ENCODE measurements at regions not wholly inside any gene's neighbourhood (a gene's known extent, or its start where the extent isn't known, plus 50 kb on each side); places are given as distances from the start of the nearest gene placed in this dataset.

DNA sequence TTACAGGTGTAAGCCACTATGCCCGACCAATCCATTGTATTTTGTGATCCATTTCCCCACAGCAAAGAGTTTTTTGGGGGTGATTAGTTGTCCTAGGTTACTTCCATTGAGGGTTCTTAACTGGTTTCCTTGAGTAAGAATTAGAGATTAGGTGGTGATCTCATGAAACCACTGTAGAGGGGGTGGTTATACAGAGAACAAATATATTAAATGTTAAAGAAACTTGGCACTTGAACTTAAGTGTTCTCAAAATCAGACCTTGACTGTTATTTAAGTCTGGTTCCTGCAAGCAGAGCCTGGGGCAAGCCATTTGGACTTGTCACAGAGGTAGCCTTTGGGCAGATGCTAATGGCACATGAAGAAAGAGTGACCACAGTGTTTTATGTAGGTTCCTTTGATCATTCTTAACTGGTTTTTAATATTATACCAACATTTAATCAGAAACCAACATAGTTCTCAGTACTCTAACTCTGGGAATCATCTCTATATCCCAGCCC is 288.5 kb downstream of the SOX4 start:
- ChIA-PET CTCF (no interaction called here), POLR2A (no interaction called here)
- Histone ChIP-seq H3K4me3 (ENCODE audit: low read depth in 2 of 2, low read length in 2 of 2) (no peak overlapping the region), H3K4me1 (ENCODE audit: control insufficient read depth, insufficient read depth, low read length) (no peaks in the 10 kb centered on the region), H3K27ac (ENCODE audit: low read length) (no peak overlapping the region), H3K36me3 (ENCODE audit: control insufficient read depth, insufficient read depth, low read length) (no peaks in the 10 kb centered on the region), H3K9me3 (ENCODE audit: control insufficient read depth, insufficient read depth, low read depth, low read length) (no peaks in the 10 kb centered on the region), H3K27me3 (ENCODE audit: control insufficient read depth, insufficient read depth, low read length) (no peaks in the 10 kb centered on the region)
- no peak for TF ChIP-seq POLR2AphosphoS5 (IDR thresholded peaks at IDR 0.05; ENCODE audit: low read depth, low read length)
- BruUV-seq (replicated peaks), result no TSS peak
- in situ Hi-C loops (cut with HindIII; ENCODE audit: low pct_unique_long_range_greater_than_20kb, low sequenced_read_pairs) (no loop called here), intact Hi-C loops (cut with micrococcal nuclease; ENCODE audit: unreplicated experiment) (no loop called here)
- no peak for ATAC-seq
- DNase-seq (ENCODE audit: low read depth, low spot score), result no peak

DNA sequence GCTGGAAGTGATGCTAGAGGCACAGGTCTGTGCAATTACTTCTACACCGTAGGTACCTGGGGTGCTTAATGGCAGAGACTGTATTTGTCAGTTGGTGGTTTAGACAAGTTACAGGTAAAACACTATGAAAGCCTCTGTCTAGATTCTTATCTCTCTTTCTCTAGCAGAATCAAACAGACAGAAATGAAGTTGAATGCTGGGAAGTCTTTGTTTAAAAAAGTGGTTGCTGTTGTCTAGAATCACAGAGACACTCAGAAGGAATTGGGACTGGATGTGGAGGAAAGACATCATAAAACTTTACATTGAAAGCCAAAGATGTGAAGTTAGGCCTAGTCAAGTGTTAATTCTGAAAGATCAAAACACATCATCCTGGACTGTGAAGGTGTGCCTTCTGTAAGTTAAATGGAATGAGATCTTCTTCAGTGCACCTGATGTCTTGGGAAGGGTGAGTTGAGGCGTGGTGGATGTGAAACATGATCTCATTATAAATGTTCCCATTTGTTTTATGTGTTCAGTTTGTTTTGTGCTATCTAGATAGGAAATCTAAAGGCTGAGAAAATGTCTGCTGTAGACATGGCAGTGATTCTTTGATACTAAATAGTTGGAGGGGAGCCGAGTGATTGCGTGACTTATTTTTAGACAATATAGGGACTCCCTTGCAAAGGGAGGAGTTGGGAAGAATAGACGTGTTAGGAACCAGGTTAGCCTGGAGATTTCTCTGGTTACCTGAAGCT is 290.2 kb downstream of the SOX4 start:
- TF ChIP-seq, protein P1, sequence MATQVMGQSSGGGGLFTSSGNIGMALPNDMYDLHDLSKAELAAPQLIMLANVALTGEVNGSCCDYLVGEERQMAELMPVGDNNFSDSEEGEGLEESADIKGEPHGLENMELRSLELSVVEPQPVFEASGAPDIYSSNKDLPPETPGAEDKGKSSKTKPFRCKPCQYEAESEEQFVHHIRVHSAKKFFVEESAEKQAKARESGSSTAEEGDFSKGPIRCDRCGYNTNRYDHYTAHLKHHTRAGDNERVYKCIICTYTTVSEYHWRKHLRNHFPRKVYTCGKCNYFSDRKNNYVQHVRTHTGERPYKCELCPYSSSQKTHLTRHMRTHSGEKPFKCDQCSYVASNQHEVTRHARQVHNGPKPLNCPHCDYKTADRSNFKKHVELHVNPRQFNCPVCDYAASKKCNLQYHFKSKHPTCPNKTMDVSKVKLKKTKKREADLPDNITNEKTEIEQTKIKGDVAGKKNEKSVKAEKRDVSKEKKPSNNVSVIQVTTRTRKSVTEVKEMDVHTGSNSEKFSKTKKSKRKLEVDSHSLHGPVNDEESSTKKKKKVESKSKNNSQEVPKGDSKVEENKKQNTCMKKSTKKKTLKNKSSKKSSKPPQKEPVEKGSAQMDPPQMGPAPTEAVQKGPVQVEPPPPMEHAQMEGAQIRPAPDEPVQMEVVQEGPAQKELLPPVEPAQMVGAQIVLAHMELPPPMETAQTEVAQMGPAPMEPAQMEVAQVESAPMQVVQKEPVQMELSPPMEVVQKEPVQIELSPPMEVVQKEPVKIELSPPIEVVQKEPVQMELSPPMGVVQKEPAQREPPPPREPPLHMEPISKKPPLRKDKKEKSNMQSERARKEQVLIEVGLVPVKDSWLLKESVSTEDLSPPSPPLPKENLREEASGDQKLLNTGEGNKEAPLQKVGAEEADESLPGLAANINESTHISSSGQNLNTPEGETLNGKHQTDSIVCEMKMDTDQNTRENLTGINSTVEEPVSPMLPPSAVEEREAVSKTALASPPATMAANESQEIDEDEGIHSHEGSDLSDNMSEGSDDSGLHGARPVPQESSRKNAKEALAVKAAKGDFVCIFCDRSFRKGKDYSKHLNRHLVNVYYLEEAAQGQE (IDR thresholded peaks at IDR 0.05; ENCODE audit: insufficient read depth in 1 of 2, low read depth in 2 of 2, low read length in 1 of 2), result no peak
- TF ChIP-seq POLR2AphosphoS5 (IDR thresholded peaks at IDR 0.05; ENCODE audit: low read depth, low read length) (no peak), TCF7L2 (IDR thresholded peaks at IDR 0.05; ENCODE audit: low read depth, low read length) (no peak), SIN3A (IDR thresholded peaks at IDR 0.05; ENCODE audit: borderline replicate concordance, insufficient read depth, low read depth, low read length) (no peak)
- TF ChIP-seq, protein P2, sequence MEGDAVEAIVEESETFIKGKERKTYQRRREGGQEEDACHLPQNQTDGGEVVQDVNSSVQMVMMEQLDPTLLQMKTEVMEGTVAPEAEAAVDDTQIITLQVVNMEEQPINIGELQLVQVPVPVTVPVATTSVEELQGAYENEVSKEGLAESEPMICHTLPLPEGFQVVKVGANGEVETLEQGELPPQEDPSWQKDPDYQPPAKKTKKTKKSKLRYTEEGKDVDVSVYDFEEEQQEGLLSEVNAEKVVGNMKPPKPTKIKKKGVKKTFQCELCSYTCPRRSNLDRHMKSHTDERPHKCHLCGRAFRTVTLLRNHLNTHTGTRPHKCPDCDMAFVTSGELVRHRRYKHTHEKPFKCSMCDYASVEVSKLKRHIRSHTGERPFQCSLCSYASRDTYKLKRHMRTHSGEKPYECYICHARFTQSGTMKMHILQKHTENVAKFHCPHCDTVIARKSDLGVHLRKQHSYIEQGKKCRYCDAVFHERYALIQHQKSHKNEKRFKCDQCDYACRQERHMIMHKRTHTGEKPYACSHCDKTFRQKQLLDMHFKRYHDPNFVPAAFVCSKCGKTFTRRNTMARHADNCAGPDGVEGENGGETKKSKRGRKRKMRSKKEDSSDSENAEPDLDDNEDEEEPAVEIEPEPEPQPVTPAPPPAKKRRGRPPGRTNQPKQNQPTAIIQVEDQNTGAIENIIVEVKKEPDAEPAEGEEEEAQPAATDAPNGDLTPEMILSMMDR (IDR thresholded peaks at IDR 0.05), result no peak
- CTCF ChIA-PET, result no interaction called here
- no peaks in the 10 kb centered on the region for H3K4me1 ChIP-seq (ENCODE audit: control insufficient read depth, insufficient read depth, low read length)
- H3K27me3 ChIP-seq (ENCODE audit: control insufficient read depth, insufficient read depth, low read length), result no peaks in the 10 kb centered on the region
- POLR2A ChIA-PET, result no interaction called here
- no TSS peak for BruUV-seq (replicated peaks)
- DNase-seq (ENCODE audit: low read depth, low spot score) (no peak), ATAC-seq (no peak)
- H3K27ac ChIP-seq (ENCODE audit: low read length), result no peak overlapping the region
- in situ Hi-C loops (cut with HindIII; ENCODE audit: low pct_unique_long_range_greater_than_20kb, low sequenced_read_pairs) (no loop called here), intact Hi-C loops (cut with micrococcal nuclease; ENCODE audit: unreplicated experiment) (no loop called here)
- H3K4me3 ChIP-seq (ENCODE audit: low read depth in 2 of 2, low read length in 2 of 2), result no peak overlapping the region
- no peaks in the 10 kb centered on the region for H3K9me3 ChIP-seq (ENCODE audit: control insufficient read depth, insufficient read depth, low read depth, low read length)
- no peaks in the 10 kb centered on the region for H3K36me3 ChIP-seq (ENCODE audit: control insufficient read depth, insufficient read depth, low read length)

DNA sequence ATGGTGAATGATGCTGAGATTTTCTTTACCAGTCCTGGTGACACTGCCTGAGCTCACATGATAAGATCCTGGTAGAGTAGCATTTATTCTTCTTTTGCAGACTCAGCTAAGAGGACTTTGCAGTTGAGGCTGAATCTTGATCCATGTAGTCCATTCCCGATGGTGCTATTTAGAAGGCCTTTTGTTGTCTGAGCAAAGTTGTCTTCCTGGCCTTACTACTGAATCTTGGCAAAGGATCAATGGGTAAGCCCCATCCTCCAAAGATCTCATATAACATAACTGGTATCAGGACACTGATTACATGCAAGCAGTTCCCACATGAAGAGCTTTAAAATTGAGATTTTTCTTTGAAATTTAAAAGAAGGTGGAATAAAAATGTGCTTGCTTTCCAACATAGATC is 291.6 kb downstream of the SOX4 start:
- CTCF ChIA-PET, result no interaction called here
- H3K27me3 ChIP-seq (ENCODE audit: control insufficient read depth, insufficient read depth, low read length), result no peaks in the 10 kb centered on the region
- H3K27ac ChIP-seq (ENCODE audit: low read length), result no peak overlapping the region; the same call in none of the 2 replicates
- no peak overlapping the region for H3K4me3 ChIP-seq (ENCODE audit: low read depth in 2 of 2, low read length in 2 of 2)
- H3K36me3 ChIP-seq (ENCODE audit: control insufficient read depth, insufficient read depth, low read length), result no peaks in the 10 kb centered on the region
- intact Hi-C loops (cut with micrococcal nuclease; ENCODE audit: unreplicated experiment) (no loop called here), in situ Hi-C loops (cut with HindIII; ENCODE audit: low pct_unique_long_range_greater_than_20kb, low sequenced_read_pairs) (no loop called here)
- DNase-seq (ENCODE audit: low read depth, low spot score) (no peak), ATAC-seq (no peak)
- POLR2A ChIA-PET, result no interaction called here
- no peak; the same call in 1 of the 2 replicates for TF ChIP-seq TCF7L2 (IDR thresholded peaks at IDR 0.05; ENCODE audit: low read depth, low read length)
- TF ChIP-seq POLR2AphosphoS5 (IDR thresholded peaks at IDR 0.05; ENCODE audit: low read depth, low read length), result no peak
- no peak for TF ChIP-seq SIN3A (IDR thresholded peaks at IDR 0.05; ENCODE audit: borderline replicate concordance, insufficient read depth, low read depth, low read length)
- TF ChIP-seq, protein P2 (IDR thresholded peaks at IDR 0.05), result no peak
- TF ChIP-seq, protein P1 (IDR thresholded peaks at IDR 0.05; ENCODE audit: insufficient read depth in 1 of 2, low read depth in 2 of 2, low read length in 1 of 2), result no peak
- no peaks in the 10 kb centered on the region for H3K9me3 ChIP-seq (ENCODE audit: control insufficient read depth, insufficient read depth, low read depth, low read length)
- H3K4me1 ChIP-seq (ENCODE audit: control insufficient read depth, insufficient read depth, low read length), result no peaks in the 10 kb centered on the region
- BruUV-seq (replicated peaks), result no TSS peak
